SK-N-SH (cell line): ENCODE measurements at regions not wholly inside any gene's neighbourhood (a gene's known extent, or its start where the extent isn't known, plus 50 kb on each side); places are given as distances from the start of the nearest gene placed in this dataset.

ENCODE experiments used
- CTCF ChIA-PET: fragments of 300-600, 350-600 bp; formaldehyde crosslinking; extraction: SDS; loops from one replicate; lab custom pipeline; 2021; lab: Yijun Ruan, JAX
- POLR2A ChIA-PET: fragments of 350-600 bp; sonication (Branson Sonifier 250); formaldehyde crosslinking; extraction: SDS; loops from one replicate; lab custom pipeline; 2020; ENCODE audit warnings: antibody characterized with exemption, inconsistent platforms; lab: Yijun Ruan, JAX
- DNase-seq: peaks from one replicate; pipeline ENCODE4 v3.0.0; 2012
- H2AFZ ChIP-seq: fragments of 200-600 bp; sonication (generic); 2 replicates; pipeline ENCODE4 v1.8.1; 2016; ENCODE audit warnings: antibody characterized with exemption, mild to moderate bottlenecking, low read depth
- H3F3A ChIP-seq: fragments of 200-600 bp; sonication (generic); replicated peaks from 2 replicates; pipeline ENCODE3; 2016; ENCODE audit warnings: antibody characterized with exemption, mild to moderate bottlenecking; ENCODE audit not compliant: insufficient read depth
- H3K27ac ChIP-seq, 2 experiments: fragments of 200-500 bp in 1 of 2; fragments of 200-600 bp in 1 of 2; sonication (Bioruptor generic) in 1 of 2; sonication (generic), shearing (Covaris generic) in 1 of 2; 2 replicates each; pipeline versions ENCODE4 v1.5.1 to v1.6.1; 2014 to 2016; ENCODE audit warnings: low read depth in 2 of 2, inconsistent platforms in 1 of 2, low read length in 1 of 2, mild to moderate bottlenecking in 1 of 2, mixed read lengths in 1 of 2
- H3K27me3 ChIP-seq: fragments of 200-600 bp; sonication (generic), shearing (Covaris generic); 2 replicates; pipeline ENCODE4 v1.6.1; 2016; ENCODE audit warnings: mixed run types; ENCODE audit not compliant: insufficient read depth
- H3K36me3 ChIP-seq, 2 experiments: fragments of 200-500 bp in 1 of 2; fragments of 200-600 bp in 1 of 2; sonication (Bioruptor generic) in 1 of 2; sonication (generic) in 1 of 2; replicated peaks in 1 of 2; 2 replicates each; pipeline versions ENCODE3 to v1.5.1; 2014 to 2016; ENCODE audit warnings: low read length in 1 of 2, mild to moderate bottlenecking in 1 of 2; ENCODE audit not compliant: insufficient read depth in 2 of 2, control insufficient read depth in 1 of 2
- H3K4me1 ChIP-seq, 2 experiments: fragments of 200-500 bp in 1 of 2; fragments of 200-600 bp in 1 of 2; sonication (Bioruptor generic) in 1 of 2; sonication (generic), shearing (Covaris generic) in 1 of 2; 2 replicates each; pipeline versions ENCODE4 v1.5.1 to v1.6.1; 2014 to 2016; ENCODE audit warnings: low read depth in 1 of 2, low read length in 1 of 2, mixed run types in 1 of 2; ENCODE audit not compliant: insufficient read depth in 2 of 2, control insufficient read depth in 1 of 2
- H3K4me2 ChIP-seq: fragments of 200-600 bp; sonication (generic), shearing (Covaris generic); 2 replicates; pipeline ENCODE4 v1.6.1; 2017; ENCODE audit warnings: mixed run types
- H3K4me3 ChIP-seq, 2 experiments: fragments of 200-500 bp in 1 of 2; fragments of 200-600 bp in 1 of 2; sonication (Bioruptor generic) in 1 of 2; sonication (generic), shearing (Covaris generic) in 1 of 2; 2 replicates each; pipeline versions ENCODE4 v1.5.1 to v1.8.1; 2014 to 2016; ENCODE audit warnings: low read depth in 2 of 2, inconsistent platforms in 1 of 2, low read length in 1 of 2, mild to moderate bottlenecking in 1 of 2, mixed read lengths in 1 of 2, moderate library complexity in 1 of 2
- H3K79me2 ChIP-seq: fragments of 200-600 bp; sonication (generic); 2 replicates; pipeline ENCODE4 v1.8.1; 2017; ENCODE audit warnings: mild to moderate bottlenecking; ENCODE audit not compliant: insufficient read depth
- H3K9ac ChIP-seq: fragments of 200-600 bp; sonication (generic); 2 replicates; pipeline ENCODE4 v1.6.1; 2017; ENCODE audit warnings: mixed run types
- H3K9me2 ChIP-seq: fragments of 200-600 bp; sonication (generic); 2 replicates; pipeline ENCODE4 v1.6.1; 2017; ENCODE audit warnings: mixed run types
- H3K9me3 ChIP-seq: fragments of 200-600 bp; sonication (generic); 2 replicates; pipeline ENCODE4 v1.6.1; 2017; ENCODE audit warnings: mixed run types, mild to moderate bottlenecking, moderate library complexity
- H4K20me1 ChIP-seq: fragments of 200-600 bp; sonication (generic); 2 replicates; pipeline ENCODE4 v1.6.1; 2017; ENCODE audit warnings: mild to moderate bottlenecking, mixed run types; ENCODE audit not compliant: insufficient read depth
- CTCF ChIP-seq: fragments of 200-600 bp; sonication (generic); IDR thresholded peaks from 2 replicates; pipeline ENCODE4 v1.6.1; 2017; ENCODE audit warnings: antibody characterized with exemption, mild to moderate bottlenecking, moderate library complexity
- ELF1 ChIP-seq: IDR thresholded peaks from 2 replicates; pipeline ENCODE4 v1.4.0; 2012
- EP300 ChIP-seq, 2 experiments: IDR thresholded peaks; 2 replicates each; pipeline versions ENCODE4 v1.4.0 to v1.6.1; 2012; ENCODE audit warnings: borderline replicate concordance in 1 of 2, low read depth in 1 of 2, low read length in 1 of 2
- EZH2phosphoT487 ChIP-seq: fragments of 200-600 bp; sonication (generic); IDR thresholded peaks from 2 replicates; pipeline ENCODE4 v1.6.1; 2017; ENCODE audit warnings: low read depth, mixed run types, mild to moderate bottlenecking, antibody characterized with exemption, moderate library complexity, borderline replicate concordance
- FOSL2 ChIP-seq: IDR thresholded peaks from 2 replicates; pipeline ENCODE4 v1.4.0; 2012; ENCODE audit warnings: low read depth, mild to moderate bottlenecking, moderate library complexity, borderline replicate concordance
- FOXJ3 ChIP-seq: sonication (generic); formaldehyde crosslinking; IDR thresholded peaks from 2 replicates; pipeline ENCODE4 v1.5.1; 2020; ENCODE audit warnings: mild to moderate bottlenecking, missing genetic modification reagents
- FOXM1 ChIP-seq: IDR thresholded peaks from 2 replicates; pipeline ENCODE4 v1.4.0; 2012; ENCODE audit warnings: low read depth, mild to moderate bottlenecking
- GABPA ChIP-seq: IDR thresholded peaks from 2 replicates; pipeline ENCODE4 v1.4.0; 2012; ENCODE audit warnings: low read depth, mild to moderate bottlenecking
- GATA2 ChIP-seq: sonication (generic); formaldehyde crosslinking; IDR thresholded peaks from 2 replicates; pipeline ENCODE4 v1.5.0; 2020; ENCODE audit warnings: mild to moderate bottlenecking, missing genetic modification reagents
- IRF3 ChIP-seq: fragments of 150-350 bp; IDR thresholded peaks from 2 replicates; pipeline ENCODE4 v1.6.1; 2016; ENCODE audit warnings: mild to moderate bottlenecking, low read depth, low read length
- MEF2A ChIP-seq: IDR thresholded peaks from 2 replicates; pipeline ENCODE4 v1.4.0; 2012; ENCODE audit warnings: low read depth, borderline replicate concordance
- MXI1 ChIP-seq: IDR thresholded peaks from 2 replicates; pipeline ENCODE4 v1.6.1; 2012; ENCODE audit warnings: mild to moderate bottlenecking, low read depth, low read length, improper control_type of control experiment
- NFIC ChIP-seq: IDR thresholded peaks from 2 replicates; pipeline ENCODE4 v1.4.0; 2012; ENCODE audit warnings: borderline replicate concordance
- NRF1 ChIP-seq: IDR thresholded peaks from 2 replicates; pipeline ENCODE4 v1.6.1; 2012; ENCODE audit warnings: low read depth, mild to moderate bottlenecking, low read length
- RFX5 ChIP-seq: IDR thresholded peaks from 2 replicates; pipeline ENCODE4 v1.6.1; 2012; ENCODE audit warnings: mild to moderate bottlenecking, improper control_type of control experiment, low read length
- RXRA ChIP-seq: IDR thresholded peaks from 2 replicates; pipeline ENCODE4 v1.4.0; 2012; ENCODE audit warnings: low read depth, mild to moderate bottlenecking, borderline replicate concordance
- SIN3A ChIP-seq: IDR thresholded peaks from 2 replicates; pipeline ENCODE4 v1.6.1; 2012; ENCODE audit warnings: low read depth, mild to moderate bottlenecking, low read length, moderate library complexity, borderline replicate concordance
- USF2 ChIP-seq: fragments of 150-350 bp; IDR thresholded peaks from 2 replicates; pipeline ENCODE4 v1.6.1; 2017; ENCODE audit warnings: antibody characterized with exemption, low read length, low read depth, borderline replicate concordance
- ZBTB33 ChIP-seq: IDR thresholded peaks from 2 replicates; pipeline ENCODE4 v1.4.0; 2012; ENCODE audit warnings: low read depth, borderline replicate concordance
- WGBS: methylation state at CpG from one replicate; pipeline ENCODE4 v1.1.6; 2017; ENCODE audit warnings: low lambda C conversion rate; 5-methylcytosine and 5-hydroxymethylcytosine counted together

- H3F3A ChIP-seq = no peaks in the 10 kb centered on the region
- no peaks in the 10 kb centered on the region for H3K4me1 ChIP-seq
- H3K9me2 ChIP-seq = no peaks in the 10 kb centered on the region
- no peak overlapping the region for H3K27ac ChIP-seq
- H3K4me3 ChIP-seq = no peak overlapping the region
- ChIA-PET CTCF (no interaction called here), POLR2A (no interaction called here)
- H4K20me1 ChIP-seq = no peaks in the 10 kb centered on the region
- H3K36me3 ChIP-seq = no peaks in the 10 kb centered on the region
- H3K27me3 ChIP-seq = no peaks in the 10 kb centered on the region
- no peak for DNase-seq
- H2AFZ ChIP-seq = no peak overlapping the region
- no peak overlapping the region for H3K4me2 ChIP-seq
- no peak overlapping the region for H3K9ac ChIP-seq
- no peak for TF ChIP-seq CTCF
- TF ChIP-seq USF2 = no peak
- TF ChIP-seq ZBTB33 = no peak
- TF ChIP-seq ELF1 = no peak
- no peak for TF ChIP-seq NRF1
- TF ChIP-seq SIN3A = no peak
- no peak for TF ChIP-seq GATA2
- TF ChIP-seq RXRA = no peak
- no peak for TF ChIP-seq NFIC
- no peak for TF ChIP-seq GABPA
- TF ChIP-seq FOSL2 = no peak
- no peak for TF ChIP-seq EP300 (IDR thresholded peaks at IDR 0.05; ENCODE audit: borderline replicate concordance in 1 of 2, low read depth in 1 of 2, low read length in 1 of 2)
- TF ChIP-seq FOXM1 = no peak
- TF ChIP-seq RFX5 = no peak
- no peak for TF ChIP-seq EZH2phosphoT487
- no peak for TF ChIP-seq FOXJ3 (CRISPR knock-in tag)
- no peak for TF ChIP-seq MEF2A
- no peak for TF ChIP-seq IRF3
- TF ChIP-seq MXI1 = no peak
- TF ChIP-seq, all 33 proteins: peak for 0
- Histone ChIP-seq H3K9me3 (no peaks in the 10 kb centered on the region), H3K79me2 (no peaks in the 10 kb centered on the region)
- 10% methylated on average over 4 of the region's 4 CpGs for WGBS
Observed at GRCh38 chr20:24242763-24243162, 226.7 kb upstream of the SYNDIG1 start.
